ENCODE measurements at regions not wholly inside any gene's neighbourhood (a gene's known extent, or its start where the extent isn't known, plus 50 kb on each side); places are given as distances from the start of the nearest gene placed in this dataset.
A peak's percentile ranks its signal among the peaks of the same experiment; 100 is the strongest.

GRCh38 chr5:57785946-57786345 is 303.3 kb upstream of the ACTBL2 start:
- H3K9me3 ChIP-seq (ENCODE audit: control insufficient read depth in 5 of 5, low read length in 5 of 5), result no peaks in the 10 kb centered on the region
- no peak overlapping the region for H3K27ac ChIP-seq (ENCODE audit: low read depth, low read length)
- no peaks in the 10 kb centered on the region for H3K27me3 ChIP-seq (ENCODE audit: control insufficient read depth in 5 of 5, insufficient read depth in 4 of 5, low read length in 5 of 5)
- H3K36me3 ChIP-seq (ENCODE audit: control insufficient read depth in 5 of 5, insufficient read depth in 5 of 5, low read length in 5 of 5), result no peaks in the 10 kb centered on the region
- no peak overlapping the region for H3K4me3 ChIP-seq (ENCODE audit: low read depth in 1 of 5, low read length in 5 of 5)
- H3K9ac ChIP-seq (ENCODE audit: low read length in 5 of 5), result no peak overlapping the region
- peaks cover 0 to 24% (median 17%) of the 10 kb centered on the region in 5 donors for H3K4me1 ChIP-seq (ENCODE audit: control insufficient read depth in 5 of 5, insufficient read depth in 5 of 5, low read length in 5 of 5)

- Histone ChIP-seq H3K27me3 (ENCODE audit: control insufficient read depth in 5 of 5, insufficient read depth in 4 of 5, low read length in 5 of 5) (no peaks in the 10 kb centered on the region), H3K9me3 (ENCODE audit: control insufficient read depth in 5 of 5, low read length in 5 of 5) (no peaks in the 10 kb centered on the region), H3K9ac (ENCODE audit: low read length in 5 of 5) (no peak overlapping the region), H3K27ac (ENCODE audit: low read depth, low read length) (no peak overlapping the region), H3K36me3 (ENCODE audit: control insufficient read depth in 5 of 5, insufficient read depth in 5 of 5, low read length in 5 of 5) (no peaks in the 10 kb centered on the region), H3K4me1 (ENCODE audit: control insufficient read depth in 5 of 5, insufficient read depth in 5 of 5, low read length in 5 of 5) (peaks cover 0 to 38% (median 25%) of the 10 kb centered on the region in 5 donors), H3K4me3 (ENCODE audit: low read depth in 1 of 5, low read length in 5 of 5) (peak overlapping the region in 4 of 5 donors; percentile 20 to 36 (median 25))
Observed at GRCh38 chr5:57784121-57784520, 301.5 kb upstream of the ACTBL2 start.

GRCh38 chr5:57783693-57784092 is 301.1 kb upstream of the ACTBL2 start:
- Histone ChIP-seq H3K27me3 (ENCODE audit: control insufficient read depth in 5 of 5, insufficient read depth in 4 of 5, low read length in 5 of 5) (no peaks in the 10 kb centered on the region), H3K4me1 (ENCODE audit: control insufficient read depth in 5 of 5, insufficient read depth in 5 of 5, low read length in 5 of 5) (peaks cover 0 to 38% (median 25%) of the 10 kb centered on the region in 5 donors), H3K36me3 (ENCODE audit: control insufficient read depth in 5 of 5, insufficient read depth in 5 of 5, low read length in 5 of 5) (no peaks in the 10 kb centered on the region), H3K4me3 (ENCODE audit: low read depth in 1 of 5, low read length in 5 of 5) (peak overlapping the region; percentile 20 to 36 (median 23)), H3K9ac (ENCODE audit: low read length in 5 of 5) (peak overlapping the region in 1 of 5 donors; percentile 37), H3K27ac (ENCODE audit: low read depth, low read length) (peak overlapping the region; percentile 63), H3K9me3 (ENCODE audit: control insufficient read depth in 5 of 5, low read length in 5 of 5) (no peaks in the 10 kb centered on the region)

GRCh38 chr5:57780961-57781325 is 298.3 kb upstream of the ACTBL2 start:
- peaks cover 0 to 38% (median 25%) of the 10 kb centered on the region in 5 donors for H3K4me1 ChIP-seq (ENCODE audit: control insufficient read depth in 5 of 5, insufficient read depth in 5 of 5, low read length in 5 of 5)
- no peak overlapping the region for H3K4me3 ChIP-seq (ENCODE audit: low read depth in 1 of 5, low read length in 5 of 5)
- no peaks in the 10 kb centered on the region for H3K27me3 ChIP-seq (ENCODE audit: control insufficient read depth in 5 of 5, insufficient read depth in 4 of 5, low read length in 5 of 5)
- H3K27ac ChIP-seq (ENCODE audit: low read depth, low read length), result no peak overlapping the region
- H3K9me3 ChIP-seq (ENCODE audit: control insufficient read depth in 5 of 5, low read length in 5 of 5), result no peaks in the 10 kb centered on the region
- no peaks in the 10 kb centered on the region for H3K36me3 ChIP-seq (ENCODE audit: control insufficient read depth in 5 of 5, insufficient read depth in 5 of 5, low read length in 5 of 5)
- H3K9ac ChIP-seq (ENCODE audit: low read length in 5 of 5), result no peak overlapping the region

GRCh38 chr5:57780306-57780960 is 297.8 kb upstream of the ACTBL2 start:
- no peak overlapping the region for H3K9ac ChIP-seq (ENCODE audit: low read length in 5 of 5)
- no peaks in the 10 kb centered on the region for H3K9me3 ChIP-seq (ENCODE audit: control insufficient read depth in 5 of 5, low read length in 5 of 5)
- H3K27ac ChIP-seq (ENCODE audit: low read depth, low read length), result no peak overlapping the region
- no peaks in the 10 kb centered on the region for H3K27me3 ChIP-seq (ENCODE audit: control insufficient read depth in 5 of 5, insufficient read depth in 4 of 5, low read length in 5 of 5)
- H3K4me3 ChIP-seq (ENCODE audit: low read depth in 1 of 5, low read length in 5 of 5), result peak overlapping the region in 1 of 5 donors; percentile 18
- H3K36me3 ChIP-seq (ENCODE audit: control insufficient read depth in 5 of 5, insufficient read depth in 5 of 5, low read length in 5 of 5), result no peaks in the 10 kb centered on the region
- peaks cover 0 to 38% (median 25%) of the 10 kb centered on the region in 5 donors for H3K4me1 ChIP-seq (ENCODE audit: control insufficient read depth in 5 of 5, insufficient read depth in 5 of 5, low read length in 5 of 5)

- Histone ChIP-seq H3K36me3 (ENCODE audit: control insufficient read depth in 5 of 5, insufficient read depth in 5 of 5, low read length in 5 of 5) (no peaks in the 10 kb centered on the region), H3K4me1 (ENCODE audit: control insufficient read depth in 5 of 5, insufficient read depth in 5 of 5, low read length in 5 of 5) (peaks cover 0 to 37% (median 24%) of the 10 kb centered on the region in 5 donors), H3K9ac (ENCODE audit: low read length in 5 of 5) (no peak overlapping the region), H3K9me3 (ENCODE audit: control insufficient read depth in 5 of 5, low read length in 5 of 5) (no peaks in the 10 kb centered on the region), H3K4me3 (ENCODE audit: low read depth in 1 of 5, low read length in 5 of 5) (no peak overlapping the region), H3K27me3 (ENCODE audit: control insufficient read depth in 5 of 5, insufficient read depth in 4 of 5, low read length in 5 of 5) (no peaks in the 10 kb centered on the region), H3K27ac (ENCODE audit: low read depth, low read length) (no peak overlapping the region)
Observed at GRCh38 chr5:57779383-57780223, 297.0 kb upstream of the ACTBL2 start.

GRCh38 chr5:57778501-57779091 is 296.0 kb upstream of the ACTBL2 start:
- Histone ChIP-seq H3K36me3 (ENCODE audit: control insufficient read depth in 5 of 5, insufficient read depth in 5 of 5, low read length in 5 of 5) (no peaks in the 10 kb centered on the region), H3K4me1 (ENCODE audit: control insufficient read depth in 5 of 5, insufficient read depth in 5 of 5, low read length in 5 of 5) (peaks cover 0 to 30% (median 17%) of the 10 kb centered on the region in 5 donors), H3K27me3 (ENCODE audit: control insufficient read depth in 5 of 5, insufficient read depth in 4 of 5, low read length in 5 of 5) (no peaks in the 10 kb centered on the region), H3K9me3 (ENCODE audit: control insufficient read depth in 5 of 5, low read length in 5 of 5) (no peaks in the 10 kb centered on the region), H3K9ac (ENCODE audit: low read length in 5 of 5) (no peak overlapping the region), H3K4me3 (ENCODE audit: low read depth in 1 of 5, low read length in 5 of 5) (no peak overlapping the region), H3K27ac (ENCODE audit: low read depth, low read length) (no peak overlapping the region)

GRCh38 chr5:57777174-57777581 is 294.6 kb upstream of the ACTBL2 start:
- H3K9me3 ChIP-seq (ENCODE audit: control insufficient read depth in 5 of 5, low read length in 5 of 5), result no peaks in the 10 kb centered on the region
- no peaks in the 10 kb centered on the region for H3K27me3 ChIP-seq (ENCODE audit: control insufficient read depth in 5 of 5, insufficient read depth in 4 of 5, low read length in 5 of 5)
- H3K4me1 ChIP-seq (ENCODE audit: control insufficient read depth in 5 of 5, insufficient read depth in 5 of 5, low read length in 5 of 5), result peaks cover 0 to 19% (median 12%) of the 10 kb centered on the region in 5 donors
- no peak overlapping the region for H3K27ac ChIP-seq (ENCODE audit: low read depth, low read length)
- no peak overlapping the region for H3K9ac ChIP-seq (ENCODE audit: low read length in 5 of 5)
- no peak overlapping the region for H3K4me3 ChIP-seq (ENCODE audit: low read depth in 1 of 5, low read length in 5 of 5)
- H3K36me3 ChIP-seq (ENCODE audit: control insufficient read depth in 5 of 5, insufficient read depth in 5 of 5, low read length in 5 of 5), result no peaks in the 10 kb centered on the region

GRCh38 chr5:57776035-57776434 is 293.4 kb upstream of the ACTBL2 start:
- Histone ChIP-seq H3K36me3 (ENCODE audit: control insufficient read depth in 5 of 5, insufficient read depth in 5 of 5, low read length in 5 of 5) (no peaks in the 10 kb centered on the region), H3K4me3 (ENCODE audit: low read depth in 1 of 5, low read length in 5 of 5) (no peak overlapping the region), H3K9me3 (ENCODE audit: control insufficient read depth in 5 of 5, low read length in 5 of 5) (no peaks in the 10 kb centered on the region), H3K27me3 (ENCODE audit: control insufficient read depth in 5 of 5, insufficient read depth in 4 of 5, low read length in 5 of 5) (no peaks in the 10 kb centered on the region), H3K4me1 (ENCODE audit: control insufficient read depth in 5 of 5, insufficient read depth in 5 of 5, low read length in 5 of 5) (peaks cover 0 to 15% (median 9%) of the 10 kb centered on the region in 5 donors), H3K27ac (ENCODE audit: low read depth, low read length) (no peak overlapping the region), H3K9ac (ENCODE audit: low read length in 5 of 5) (no peak overlapping the region)

- H3K27me3 ChIP-seq (ENCODE audit: control insufficient read depth in 5 of 5, insufficient read depth in 4 of 5, low read length in 5 of 5), result no peaks in the 10 kb centered on the region
- H3K9ac ChIP-seq (ENCODE audit: low read length in 5 of 5), result no peak overlapping the region
- H3K4me1 ChIP-seq (ENCODE audit: control insufficient read depth in 5 of 5, insufficient read depth in 5 of 5, low read length in 5 of 5), result peaks cover 0 to 3% (median under 1%) of the 10 kb centered on the region in 5 donors
- no peak overlapping the region for H3K27ac ChIP-seq (ENCODE audit: low read depth, low read length)
- H3K4me3 ChIP-seq (ENCODE audit: low read depth in 1 of 5, low read length in 5 of 5), result no peak overlapping the region
- H3K9me3 ChIP-seq (ENCODE audit: control insufficient read depth in 5 of 5, low read length in 5 of 5), result no peaks in the 10 kb centered on the region
- H3K36me3 ChIP-seq (ENCODE audit: control insufficient read depth in 5 of 5, insufficient read depth in 5 of 5, low read length in 5 of 5), result no peaks in the 10 kb centered on the region
Observed at GRCh38 chr5:57774439-57774838, 291.8 kb upstream of the ACTBL2 start.
